ENCODE measurements at regions not wholly inside any gene's neighbourhood (a gene's known extent, or its start where the extent isn't known, plus 50 kb on each side); places are given as distances from the start of the nearest gene placed in this dataset.
"Not testable (repeated sequence)": the region's sequence is repeated elsewhere in the genome, so short reads cannot be mapped to it uniquely, and the experiment has no call there.

GRCh38 chr10:131533846-131534526 is 222.5 kb upstream of the TCERG1L start:
- no peak for DNase-seq

- DNase-seq = no peak
These were observed 223.3 kb upstream of the TCERG1L start for GRCh38 chr10:131534836-131535235.

- no peak for DNase-seq
These were observed 225.2 kb upstream of the TCERG1L start for GRCh38 chr10:131536676-131537075.

GRCh38 chr10:131537281-131537680 is 225.8 kb upstream of the TCERG1L start:
- DNase-seq = no peak

GRCh38 chr10:131544495-131544894 is 233.0 kb upstream of the TCERG1L start:
- no peak for DNase-seq

- DNase-seq = no peak
These were observed 234.7 kb upstream of the TCERG1L start for GRCh38 chr10:131546086-131546810.

- no peak for DNase-seq
These were observed 235.7 kb upstream of the TCERG1L start for GRCh38 chr10:131547129-131547799.

GRCh38 chr10:131548176-131548575 is 236.7 kb upstream of the TCERG1L start:
- no peak for DNase-seq

- no peak for DNase-seq
These were observed 237.6 kb upstream of the TCERG1L start for GRCh38 chr10:131549116-131549515.

GRCh38 chr10:131553121-131553520 is 241.6 kb upstream of the TCERG1L start:
- DNase-seq = no peak

- no peak for DNase-seq
These were observed 242.1 kb upstream of the TCERG1L start for GRCh38 chr10:131553581-131553980.

- DNase-seq = no peak
These were observed 243.3 kb upstream of the TCERG1L start for GRCh38 chr10:131554821-131555220.

GRCh38 chr10:131555406-131555805 is 243.9 kb upstream of the TCERG1L start:
- no peak for DNase-seq

GRCh38 chr10:131556061-131556896 is 244.8 kb upstream of the TCERG1L start:
- DNase-seq = no peak

GRCh38 chr10:131556897-131557495 is 245.5 kb upstream of the TCERG1L start:
- no peak for DNase-seq

- not testable (repeated sequence) for DNase-seq
These were observed 246.4 kb upstream of the TCERG1L start for GRCh38 chr10:131557956-131558355.

- DNase-seq = no peak
These were observed 248.0 kb upstream of the TCERG1L start for GRCh38 chr10:131559450-131559911.

GRCh38 chr10:131560166-131560565 is 248.6 kb upstream of the TCERG1L start:
- no peak for DNase-seq

GRCh38 chr10:131560706-131561355 is 249.3 kb upstream of the TCERG1L start:
- DNase-seq = no peak

GRCh38 chr10:131561897-131562296 is 250.4 kb upstream of the TCERG1L start:
- no peak for DNase-seq

- DNase-seq = no peak
These were observed 251.9 kb upstream of the TCERG1L start for GRCh38 chr10:131563411-131563810.

Data from activated CD4-positive, alpha-beta T cell treated with anti-CD3 and anti-CD28 coated beads, Interleukin-2, amount 50 U/mL, for 16 hours (primary cell).